ENCODE measurements at regions not wholly inside any gene's neighbourhood (a gene's known extent, or its start where the extent isn't known, plus 50 kb on each side); places are given as distances from the start of the nearest gene placed in this dataset.

DNA sequence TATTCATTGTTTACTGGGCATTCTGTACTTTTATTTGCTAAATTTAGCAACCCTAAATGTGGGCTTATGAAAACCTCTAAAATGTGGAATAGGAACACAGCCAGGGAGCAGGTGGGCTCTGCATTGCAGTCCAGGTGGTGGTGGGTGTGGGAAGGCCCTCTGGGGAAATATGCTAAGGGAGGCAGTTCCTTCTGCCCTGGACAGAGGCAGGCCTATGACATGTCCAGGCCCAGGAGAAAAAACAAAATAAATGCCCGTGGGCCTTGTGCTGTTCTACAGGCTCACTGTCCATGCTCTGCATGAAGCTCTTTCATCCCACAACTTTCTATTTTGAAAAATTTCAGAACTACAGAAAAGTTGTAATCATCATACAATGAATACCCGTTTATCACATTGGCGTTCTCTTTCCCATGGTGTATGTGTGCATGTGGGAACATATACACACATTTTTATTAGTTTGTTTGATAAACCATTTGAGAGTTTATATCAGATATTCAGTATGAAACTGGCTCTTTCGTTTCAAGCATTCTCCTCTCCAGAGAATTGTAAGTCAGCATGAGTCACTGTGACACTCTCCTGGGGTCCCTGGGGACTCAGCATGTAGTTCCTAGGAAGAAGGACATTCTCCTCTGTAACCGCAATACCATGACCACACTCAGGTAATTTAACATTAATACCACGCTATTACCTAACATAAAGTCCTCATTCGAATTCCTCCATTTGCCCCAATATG, 505.3 kb downstream of the COG6 start:
- TF ChIP-seq, protein P1, sequence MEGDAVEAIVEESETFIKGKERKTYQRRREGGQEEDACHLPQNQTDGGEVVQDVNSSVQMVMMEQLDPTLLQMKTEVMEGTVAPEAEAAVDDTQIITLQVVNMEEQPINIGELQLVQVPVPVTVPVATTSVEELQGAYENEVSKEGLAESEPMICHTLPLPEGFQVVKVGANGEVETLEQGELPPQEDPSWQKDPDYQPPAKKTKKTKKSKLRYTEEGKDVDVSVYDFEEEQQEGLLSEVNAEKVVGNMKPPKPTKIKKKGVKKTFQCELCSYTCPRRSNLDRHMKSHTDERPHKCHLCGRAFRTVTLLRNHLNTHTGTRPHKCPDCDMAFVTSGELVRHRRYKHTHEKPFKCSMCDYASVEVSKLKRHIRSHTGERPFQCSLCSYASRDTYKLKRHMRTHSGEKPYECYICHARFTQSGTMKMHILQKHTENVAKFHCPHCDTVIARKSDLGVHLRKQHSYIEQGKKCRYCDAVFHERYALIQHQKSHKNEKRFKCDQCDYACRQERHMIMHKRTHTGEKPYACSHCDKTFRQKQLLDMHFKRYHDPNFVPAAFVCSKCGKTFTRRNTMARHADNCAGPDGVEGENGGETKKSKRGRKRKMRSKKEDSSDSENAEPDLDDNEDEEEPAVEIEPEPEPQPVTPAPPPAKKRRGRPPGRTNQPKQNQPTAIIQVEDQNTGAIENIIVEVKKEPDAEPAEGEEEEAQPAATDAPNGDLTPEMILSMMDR (IDR thresholded peaks at IDR 0.05) = no peak
- TF ChIP-seq POLR2A (IDR thresholded peaks at IDR 0.05) = no peak

Data from right lobe of liver (tissue), 4 donors.